ENCODE measurements at regions not wholly inside any gene's neighbourhood (a gene's known extent, or its start where the extent isn't known, plus 50 kb on each side); places are given as distances from the start of the nearest gene placed in this dataset.

DNA sequence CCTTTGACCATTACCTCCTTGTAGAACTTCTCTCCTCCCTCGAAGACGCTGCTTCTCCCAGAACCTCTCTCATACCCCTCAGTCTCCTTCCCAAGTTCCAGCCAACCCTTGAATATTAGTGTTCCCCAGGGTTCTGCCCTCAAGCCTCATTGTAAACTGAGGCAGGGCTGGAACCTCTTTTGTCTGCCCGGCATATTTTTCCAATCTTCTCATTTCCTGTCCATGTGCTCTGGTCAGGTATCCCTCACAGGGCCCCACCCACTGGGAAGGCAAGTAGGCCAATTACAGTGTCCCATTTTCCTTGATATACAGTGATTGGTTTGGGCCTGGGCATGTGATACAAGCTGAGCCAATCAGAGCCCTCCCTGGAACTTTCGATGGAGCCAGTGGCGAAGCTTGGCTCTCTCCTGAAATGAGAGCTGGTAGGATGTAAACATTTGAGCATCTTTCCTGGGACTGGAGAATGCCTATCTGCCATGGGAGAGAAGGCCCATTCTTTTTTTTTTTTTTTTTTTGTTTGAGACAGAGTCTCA lies 57.1 kb upstream of the ID3 start (continued):
- no peak for TF ChIP-seq SIRT6 (IDR thresholded peaks at IDR 0.05; ENCODE audit: low read length)
- TF ChIP-seq TCF12 (IDR thresholded peaks at IDR 0.05; ENCODE audit: low read depth, low read length), result no peak

All from H1 (cell line).